Right lobe of liver (tissue), 6 donors: ENCODE measurements at regions not wholly inside any gene's neighbourhood (a gene's known extent, or its start where the extent isn't known, plus 50 kb on each side); places are given as distances from the start of the nearest gene placed in this dataset.

Experiments
- ATAC-seq, 4 donors: fragments of 200-7000 bp; cut with Tn5 transposase; one replicate each; pipeline ENCODE4 v1.9.1; 2020; ENCODE audit warnings: mild to moderate bottlenecking in 4 of 4, moderate library complexity in 4 of 4
- DNase-seq, 3 donors: peaks; one replicate each; pipeline ENCODE4 v3.0.0-alpha.2; 2020
- H3K27ac ChIP-seq, 3 donors: fragments of 200-600 bp; one replicate each; pipeline ENCODE4 v1.8.0; 2022
- H3K27me3 ChIP-seq, 2 donors: fragments of 200-600 bp; one replicate each; pipeline ENCODE4 v1.8.0; 2022
- H3K36me3 ChIP-seq, 4 donors: fragments of 200-600 bp; sonication (generic) in 1 of 4; one replicate each; pipeline versions ENCODE4 v1.5.1 to v1.8.0; 2017 to 2022; ENCODE audit warnings: control low read depth in 1 of 4
- H3K4me1 ChIP-seq, 4 donors: fragments of 200-600 bp; sonication (generic) in 1 of 4; one replicate each; pipeline versions ENCODE4 v1.5.1 to v1.8.0; 2017 to 2022; ENCODE audit warnings: control low read depth in 1 of 4
- H3K4me3 ChIP-seq, 3 donors: fragments of 200-600 bp; one replicate each; pipeline ENCODE4 v1.8.0; 2022
- H3K9me3 ChIP-seq, 4 donors: fragments of 200-600 bp; sonication (generic) in 1 of 4; one replicate each; pipeline versions ENCODE4 v1.5.1 to v1.8.0; 2017 to 2022; ENCODE audit warnings: control low read depth in 1 of 4
- CTCF ChIP-seq, 4 donors: fragments of 200-600 bp in 3 of 4; fragments of 450-650 bp in 1 of 4; IDR thresholded peaks; one replicate each; pipeline versions ENCODE4 v1.5.1 to v1.8.0; 2016 to 2022; ENCODE audit warnings: antibody characterized with exemption in 4 of 4, mild to moderate bottlenecking in 2 of 4
- POLR2A ChIP-seq: fragments of 450-650 bp; IDR thresholded peaks from one replicate; pipeline ENCODE4 v1.6.1; 2017; ENCODE audit warnings: antibody characterized with exemption, mild to moderate bottlenecking
- WGBS: methylation state at CpG from one replicate; pipeline ENCODE4 v1.1.6; 2018; ENCODE audit warnings: low coverage, low lambda C conversion rate; ENCODE audit not compliant: insufficient coverage; ENCODE audit errors: missing lambda C conversion rate; 5-methylcytosine and 5-hydroxymethylcytosine counted together
- intact Hi-C, 2 donors: fragments of 100-400 bp; cut with DNase I; formaldehyde crosslinking; loops; one replicate each; pipeline versions ENCODE4 v1.11.2 to v1.14.1; 2022
- donor health status: DM: no; HTN: yes; CAD: no.
- donor health status: DM: no; HTN: no; CAD: no.
- donor health status: DM: no; HTN: no; CAD: no.
- donor health status: DM: no; HTN: yes; CAD: no.
- donor health status: DM: no; HTN: yes; CAD: no.

DNA sequence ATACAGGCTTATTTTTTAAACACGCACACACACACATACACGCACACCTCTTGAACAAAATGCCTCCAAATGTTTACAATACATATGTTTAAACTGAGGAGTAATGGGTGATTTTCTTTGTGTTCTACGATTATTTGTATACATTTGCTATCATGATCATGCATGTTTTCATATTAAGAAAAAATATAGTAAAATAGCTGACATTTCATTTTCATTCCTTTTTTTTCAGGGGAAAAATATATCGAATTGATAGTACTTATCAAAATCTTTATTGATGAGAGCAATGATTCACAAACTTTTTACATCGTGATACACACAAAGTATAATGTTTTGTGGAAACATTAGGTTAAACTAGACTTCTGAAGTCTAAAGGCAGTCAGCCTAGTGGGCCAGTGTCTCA is 618.9 kb downstream of the TECRL start:
- WGBS, result 47% methylated on average over 5 of the region's 5 CpGs
- H3K36me3 ChIP-seq, result no peaks in the 10 kb centered on the region

GRCh38 chr4:63788271-63788670 is 621.0 kb downstream of the TECRL start:
- ATAC-seq (no peak), DNase-seq (no peak)
- 75% methylated on average over 1 of the region's 1 CpG for WGBS
- Histone ChIP-seq H3K36me3 (no peaks in the 10 kb centered on the region), H3K27me3 (no peaks in the 10 kb centered on the region), H3K4me1 (no peaks in the 10 kb centered on the region), H3K27ac (no peak overlapping the region), H3K9me3 (no peaks in the 10 kb centered on the region), H3K4me3 (no peak overlapping the region)
- no peak for TF ChIP-seq CTCF (IDR thresholded peaks at IDR 0.05)
- no peak for TF ChIP-seq POLR2A
- intact Hi-C loops, result no loop called here

More for the DNA sequence above, 618.9 kb downstream of the TECRL start:
- TF ChIP-seq CTCF (IDR thresholded peaks at IDR 0.05), result no peak
- TF ChIP-seq POLR2A, result no peak
- H3K9me3 ChIP-seq, result no peaks in the 10 kb centered on the region
- intact Hi-C loops, result no loop called here
- no peaks in the 10 kb centered on the region for H3K4me1 ChIP-seq
- no peaks in the 10 kb centered on the region for H3K27me3 ChIP-seq
- H3K4me3 ChIP-seq, result no peak overlapping the region
- H3K27ac ChIP-seq, result no peak overlapping the region
- DNase-seq, result no peak
- no peak for ATAC-seq

DNA sequence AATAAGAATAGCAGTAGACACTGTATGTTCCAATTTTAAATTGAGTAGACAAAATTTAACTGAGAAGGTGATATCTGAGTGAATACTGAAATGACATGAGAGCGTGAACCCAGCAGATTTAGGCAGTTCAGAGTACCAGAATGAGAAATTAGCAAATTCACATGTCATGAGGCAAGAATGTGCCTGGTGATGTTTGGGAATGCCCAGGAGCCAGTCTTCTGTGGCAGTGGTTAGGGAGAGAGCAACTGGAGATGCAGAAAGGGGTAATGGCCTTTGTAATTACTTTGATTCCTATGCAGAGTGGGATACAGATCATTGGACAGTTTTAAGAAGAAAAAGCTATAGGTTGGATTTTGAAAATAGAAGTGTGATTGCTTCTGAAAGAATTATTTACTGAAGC is 621.9 kb downstream of the TECRL start:
- Histone ChIP-seq H3K27ac (no peak overlapping the region), H3K4me3 (no peak overlapping the region), H3K36me3 (no peaks in the 10 kb centered on the region), H3K27me3 (no peaks in the 10 kb centered on the region), H3K9me3 (no peaks in the 10 kb centered on the region), H3K4me1 (no peaks in the 10 kb centered on the region)
- TF ChIP-seq CTCF (IDR thresholded peaks at IDR 0.05) (no peak), POLR2A (no peak)
- DNase-seq (no peak), ATAC-seq (no peak)
- WGBS, result 79% methylated on average over 1 of the region's 1 CpG
- intact Hi-C loops, result no loop called here

DNA sequence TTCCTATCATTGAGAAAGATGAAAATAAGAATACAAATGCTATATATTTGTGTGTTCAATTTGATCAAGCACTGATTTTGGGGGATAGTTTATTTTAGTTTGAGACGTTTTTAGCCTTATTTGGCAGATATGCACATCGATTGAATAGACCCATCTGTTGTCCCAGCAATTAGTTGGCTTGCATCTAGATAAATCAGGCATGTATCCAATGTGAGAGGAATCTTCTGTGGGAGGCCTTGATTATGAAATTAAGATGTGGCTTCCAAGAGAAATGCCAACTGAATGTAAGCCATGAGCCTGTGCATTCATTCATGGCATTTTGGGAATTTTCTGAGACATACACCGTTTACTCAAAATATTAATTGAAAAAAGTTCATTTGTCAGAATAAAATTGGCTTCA is 623.1 kb downstream of the TECRL start:
- no peaks in the 10 kb centered on the region for H3K27me3 ChIP-seq
- no peaks in the 10 kb centered on the region for H3K36me3 ChIP-seq
- H3K4me1 ChIP-seq, result no peaks in the 10 kb centered on the region
- H3K9me3 ChIP-seq, result no peaks in the 10 kb centered on the region
- WGBS, result 20% methylated on average over 3 of the region's 3 CpGs
- no peak for ATAC-seq
- no peak overlapping the region for H3K4me3 ChIP-seq
- DNase-seq, result no peak
- TF ChIP-seq CTCF (IDR thresholded peaks at IDR 0.05), result no peak
- no peak overlapping the region for H3K27ac ChIP-seq
- intact Hi-C loops, result no loop called here

GRCh38 chr4:63784822-63785221 is 624.4 kb downstream of the TECRL start:
- ATAC-seq, result no peak
- no peak overlapping the region for H3K27ac ChIP-seq
- no peaks in the 10 kb centered on the region for H3K9me3 ChIP-seq
- no peaks in the 10 kb centered on the region for H3K27me3 ChIP-seq
- H3K36me3 ChIP-seq, result no peaks in the 10 kb centered on the region
- intact Hi-C loops, result no loop called here
- H3K4me1 ChIP-seq, result no peaks in the 10 kb centered on the region
- TF ChIP-seq POLR2A, result no peak
- TF ChIP-seq CTCF (IDR thresholded peaks at IDR 0.05), result no peak
- H3K4me3 ChIP-seq, result no peak overlapping the region
- WGBS, result 0% methylated on average over 1 of the region's 1 CpG
- DNase-seq, result no peak
